K562 (cell line): ENCODE measurements at regions not wholly inside any gene's neighbourhood (a gene's known extent, or its start where the extent isn't known, plus 50 kb on each side); places are given as distances from the start of the nearest gene placed in this dataset.

Experiments used
- ATF3 ChIP-seq, 2 experiments: fragments of 450-650 bp in 1 of 2; sonication (generic) in 1 of 2; formaldehyde crosslinking in 1 of 2; IDR thresholded peaks in 1 of 2; conservative IDR thresholded peaks in 1 of 2; 2 replicates each; pipeline versions ENCODE4 v1.6.1 to v1.8.1; 2016 to 2023; ENCODE audit warnings: mild to moderate bottlenecking in 2 of 2, moderate library complexity in 2 of 2, inconsistent platforms in 1 of 2, missing genetic modification reagents in 1 of 2
- BCLAF1 ChIP-seq, 2 experiments: fragments of 450-650 bp in 1 of 2; IDR thresholded peaks; 2 replicates each; pipeline ENCODE4 v1.6.1; 2011 to 2017; ENCODE audit warnings: low read depth in 2 of 2, antibody characterized with exemption in 1 of 2, borderline replicate concordance in 1 of 2, low read length in 1 of 2, mild to moderate bottlenecking in 1 of 2, mixed read lengths in 1 of 2; ENCODE audit not compliant: control insufficient read depth in 1 of 2
- JUND ChIP-seq, 2 experiments: IDR thresholded peaks; 2 replicates in 1 of 2; 3 replicates in 1 of 2; pipeline ENCODE4 v1.6.1; 2011; ENCODE audit warnings: borderline replicate concordance in 2 of 2, low read depth in 2 of 2, low read length in 2 of 2, improper control_type of control experiment in 1 of 2, missing biosample characterization in 1 of 2, missing genetic modification characterization in 1 of 2, missing genetic modification reagents in 1 of 2
- MCM2 ChIP-seq: fragments of 450-650 bp; IDR thresholded peaks from 2 replicates; pipeline ENCODE4 v1.6.1; 2017; ENCODE audit warnings: low read depth, mild to moderate bottlenecking
- NFYB ChIP-seq: IDR thresholded peaks from 2 replicates; pipeline ENCODE4 v1.6.1; 2011; ENCODE audit warnings: mild to moderate bottlenecking, moderate library complexity; ENCODE audit not compliant: insufficient read length; ENCODE audit errors: extremely low read depth
- PRMT5 ChIP-seq: sonication (generic); formaldehyde crosslinking; IDR thresholded peaks from 2 replicates; pipeline ENCODE4 v1.5.0; 2020; ENCODE audit warnings: missing genetic modification reagents
- SMARCA5 ChIP-seq: fragments of 450-650 bp; IDR thresholded peaks from 2 replicates; pipeline ENCODE4 v1.6.1; 2016
- SNIP1 ChIP-seq: fragments of 450-650 bp; IDR thresholded peaks from 2 replicates; pipeline ENCODE4 v1.7.1; 2017; ENCODE audit warnings: low read depth, mild to moderate bottlenecking
- TARDBP ChIP-seq: fragments of 450-650 bp; IDR thresholded peaks from 2 replicates; pipeline ENCODE4 v1.6.1; 2016
- ZBTB17 ChIP-seq: fragments of 450-650 bp; formaldehyde crosslinking; IDR thresholded peaks from 2 replicates; pipeline ENCODE4 v1.4.0; 2020; ENCODE audit warnings: mild to moderate bottlenecking
- ZBTB40 ChIP-seq, 2 experiments: fragments of 450-650 bp in 1 of 2; sonication (generic) in 1 of 2; formaldehyde crosslinking in 1 of 2; IDR thresholded peaks; 2 replicates each; pipeline versions ENCODE4 v1.7.1 to v1.9.0; 2016 to 2022; ENCODE audit warnings: inconsistent platforms in 1 of 2, mild to moderate bottlenecking in 1 of 2, missing genetic modification reagents in 1 of 2
- ZNF445 ChIP-seq: fragments of 250-450 bp; sonication (Bioruptor Pico); IDR thresholded peaks from 2 replicates; pipeline ENCODE4 v1.4.0; 2020; ENCODE audit warnings: low read depth, mild to moderate bottlenecking, moderate library complexity

GRCh38 chr4:32161392-32161791, 1441.2 kb downstream of the PCDH7 start (continued):
- TF ChIP-seq ZBTB40 (IDR thresholded peaks at IDR 0.05) (no peak), ZBTB40 (CRISPR knock-in tag; IDR thresholded peaks at IDR 0.05) (no peak), SNIP1 (no peak), SMARCA5 (no peak), BCLAF1 (IDR thresholded peaks at IDR 0.05; ENCODE audit: borderline replicate concordance in 1 of 2, control insufficient read depth in 1 of 2, low read depth in 2 of 2, low read length in 1 of 2) (no peak), ATF3 (IDR thresholded peaks at IDR 0.05) (0 out of 2 replicates have a peak, but pooled peaks have one; percentile 15), ATF3 (CRISPR knock-in tag; conservative IDR thresholded peaks at IDR 0.05) (no peak), MCM2 (no peak), ZBTB17 (no peak), JUND (IDR thresholded peaks at IDR 0.05; ENCODE audit: borderline replicate concordance, low read depth, low read length) (no peak), JUND (tag; IDR thresholded peaks at IDR 0.05; ENCODE audit: borderline replicate concordance, low read depth, low read length) (no peak; the same call in 2 of the 3 replicates), NFYB (no peak), TARDBP (no peak), ZNF445 (CRISPR knock-in tag) (no peak), PRMT5 (CRISPR knock-in tag) (no peak)
